ENCODE measurements at regions not wholly inside any gene's neighbourhood (a gene's known extent, or its start where the extent isn't known, plus 50 kb on each side); places are given as distances from the start of the nearest gene placed in this dataset.
"Not testable (repeated sequence)": the region's sequence is repeated elsewhere in the genome, so short reads cannot be mapped to it uniquely, and the experiment has no call there.

DNA sequence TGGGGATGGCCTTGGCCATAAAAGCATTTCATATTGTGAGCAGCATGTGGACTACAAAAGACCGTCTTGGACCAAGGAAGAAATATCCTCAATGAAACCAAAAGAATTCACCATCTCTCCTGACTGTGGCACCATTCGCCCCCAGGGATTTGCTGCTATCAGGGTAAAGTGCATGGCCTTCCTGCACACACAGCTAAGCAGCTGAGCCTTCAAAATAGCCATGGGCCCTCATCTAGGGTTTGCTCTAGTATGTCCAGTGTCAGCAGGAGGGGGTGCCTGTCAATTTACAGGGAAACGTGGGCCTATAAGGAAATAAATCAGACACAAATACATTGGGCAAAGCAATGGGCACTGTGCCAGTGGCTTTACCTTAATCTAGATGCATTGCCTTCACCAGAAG is 296.6 kb upstream of the NBPF12 start:
- DNase-seq (ENCODE audit: low read depth) = not testable (repeated sequence)

- DNase-seq (ENCODE audit: low read depth) = not testable (repeated sequence)
Observed at GRCh38 chr1:146640671-146641070, 297.5 kb upstream of the NBPF12 start.

- DNase-seq (ENCODE audit: low read depth) = not testable (repeated sequence)
Observed at GRCh38 chr1:146630302-146630701, 307.8 kb upstream of the NBPF12 start.

GRCh38 chr1:146618582-146618981 is 319.5 kb upstream of the NBPF12 start:
- DNase-seq (ENCODE audit: low read depth) = not testable (repeated sequence)

DNA sequence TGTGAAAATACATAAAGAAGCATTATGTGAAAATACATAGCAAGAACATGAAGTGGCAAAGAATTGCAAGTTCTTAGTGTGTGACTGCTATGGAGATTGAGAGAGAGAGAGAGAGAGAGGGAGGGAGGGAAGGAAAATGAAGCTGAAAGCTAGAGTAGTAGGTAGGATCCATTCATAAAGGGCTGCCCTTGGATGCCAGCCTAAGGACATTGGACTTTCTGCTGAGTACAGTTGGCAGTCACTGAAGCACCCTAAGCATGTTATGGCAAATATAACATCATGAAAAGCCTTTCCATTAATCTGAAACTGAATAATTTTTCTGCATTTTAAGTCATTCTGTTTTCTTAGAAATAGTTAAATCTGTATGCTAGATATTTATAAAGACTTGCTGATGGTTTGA is 333.4 kb upstream of the NBPF12 start:
- not testable (repeated sequence) for DNase-seq (ENCODE audit: low read depth)

GRCh38 chr1:146600720-146601307 is 337.3 kb upstream of the NBPF12 start:
- DNase-seq (ENCODE audit: low read depth) = not testable (repeated sequence)

DNA sequence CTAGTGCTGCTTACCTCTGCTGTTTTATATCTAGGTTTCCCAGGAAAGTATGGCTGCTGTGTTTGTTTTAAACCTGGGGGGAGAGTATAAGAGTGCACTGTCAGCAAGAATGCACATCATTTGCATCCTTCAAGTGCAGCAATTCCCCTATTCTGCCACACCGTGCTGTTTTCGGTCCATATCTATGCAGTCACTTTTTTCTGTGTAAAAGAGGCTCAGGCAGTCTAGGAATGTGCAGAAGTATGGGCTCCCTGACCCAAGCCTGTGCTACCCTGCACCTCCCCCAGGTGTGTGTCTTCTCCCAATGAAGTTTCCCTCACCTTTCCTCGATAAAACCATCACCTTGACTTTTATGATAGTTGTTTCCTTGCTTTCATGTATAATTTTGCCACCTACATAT is 338.2 kb upstream of the NBPF12 start:
- DNase-seq (ENCODE audit: low read depth) = not testable (repeated sequence)

DNA sequence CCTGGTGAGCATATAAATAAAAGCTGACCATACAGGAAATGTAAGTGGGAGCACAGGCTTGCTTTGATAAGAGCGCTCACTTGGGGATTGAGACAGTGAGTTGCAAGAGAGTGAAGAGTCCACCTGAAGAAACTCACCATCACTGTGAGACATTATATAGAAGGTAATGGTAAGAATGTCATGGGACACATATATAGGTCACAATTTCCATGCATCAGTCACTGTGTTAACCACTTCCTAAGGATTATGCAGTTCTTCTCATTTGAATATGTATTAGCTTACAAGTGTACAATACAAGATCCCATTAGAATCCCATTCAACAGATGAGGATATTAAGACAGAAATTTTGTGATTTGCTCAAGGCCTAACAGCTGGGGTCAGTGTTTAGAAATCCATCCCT is 352.4 kb upstream of the NOTCH2NLA start:
- DNase-seq (ENCODE audit: low read depth) = not testable (repeated sequence)

- DNase-seq (ENCODE audit: low read depth) = not testable (repeated sequence)
Observed at GRCh38 chr1:146567541-146567940, 338.7 kb upstream of the NOTCH2NLA start.

GRCh38 chr1:146558032-146558431 is 329.2 kb upstream of the NOTCH2NLA start:
- DNase-seq (ENCODE audit: low read depth) = not testable (repeated sequence)

- not testable (repeated sequence) for DNase-seq (ENCODE audit: low read depth)
Observed at GRCh38 chr1:146556405-146556804, 327.6 kb upstream of the NOTCH2NLA start.

DNA sequence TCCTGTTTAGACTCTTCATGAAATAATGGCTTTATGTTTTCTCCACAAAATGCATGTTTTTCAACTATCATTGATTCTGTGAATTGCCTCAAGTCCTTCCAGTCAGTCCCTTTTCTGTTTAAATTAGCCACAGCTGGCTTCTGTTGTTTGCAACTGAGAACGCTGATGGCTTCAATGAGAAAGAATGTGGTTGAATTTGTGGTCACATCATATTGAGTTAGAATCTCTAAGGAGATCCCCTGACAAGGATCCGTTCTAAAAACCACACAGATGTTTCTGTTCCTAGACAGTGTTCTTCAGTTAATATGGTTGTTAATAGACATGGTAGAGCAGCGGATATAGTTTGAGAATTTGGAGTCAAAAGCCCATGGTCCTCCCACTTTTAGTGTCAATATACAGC is 323.6 kb upstream of the NOTCH2NLA start:
- DNase-seq (ENCODE audit: low read depth) = not testable (repeated sequence)

DNA sequence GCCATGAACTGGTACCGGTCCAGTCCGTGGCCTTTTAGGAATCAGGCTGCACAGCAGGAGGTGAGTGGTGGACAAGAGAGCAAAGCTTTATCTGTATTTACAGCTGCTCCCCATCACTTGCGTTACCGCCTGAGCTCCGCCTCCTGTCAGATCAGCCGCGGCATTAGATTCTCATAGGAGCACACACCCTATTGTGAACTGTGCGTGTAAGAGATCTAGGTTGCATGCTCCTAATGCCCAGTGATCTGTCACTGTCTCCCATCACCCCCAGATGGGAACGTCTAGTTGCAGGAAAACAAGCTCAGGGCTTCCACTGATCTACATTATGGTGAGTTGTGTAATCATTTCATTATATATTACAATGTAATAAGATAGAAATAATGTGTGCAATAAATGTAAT is 319.9 kb upstream of the NOTCH2NLA start:
- not testable (repeated sequence) for DNase-seq (ENCODE audit: low read depth)

DNA sequence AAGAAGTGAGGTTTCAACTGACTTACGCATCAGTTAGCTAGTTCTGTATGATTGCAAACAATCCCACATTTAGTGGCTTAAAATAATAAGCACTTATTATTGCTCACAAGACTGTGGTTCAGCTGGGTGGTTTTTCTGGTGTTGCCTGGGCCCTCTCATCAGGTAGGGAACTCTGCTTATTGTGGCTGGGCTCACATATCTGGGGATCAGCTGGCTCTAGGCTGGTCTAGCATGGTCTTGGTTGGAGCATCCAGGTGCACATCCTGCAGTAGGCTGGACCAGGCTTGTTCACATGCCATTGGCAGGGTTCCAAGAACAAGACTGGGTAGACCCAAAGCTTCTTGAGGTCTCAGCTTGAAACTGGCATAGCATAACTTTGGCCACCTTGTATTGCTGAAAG is 317.4 kb upstream of the NOTCH2NLA start:
- not testable (repeated sequence) for DNase-seq (ENCODE audit: low read depth)

GRCh38 chr1:146537775-146538373 is 309.1 kb upstream of the NOTCH2NLA start:
- not testable (repeated sequence) for DNase-seq (ENCODE audit: low read depth)

DNA sequence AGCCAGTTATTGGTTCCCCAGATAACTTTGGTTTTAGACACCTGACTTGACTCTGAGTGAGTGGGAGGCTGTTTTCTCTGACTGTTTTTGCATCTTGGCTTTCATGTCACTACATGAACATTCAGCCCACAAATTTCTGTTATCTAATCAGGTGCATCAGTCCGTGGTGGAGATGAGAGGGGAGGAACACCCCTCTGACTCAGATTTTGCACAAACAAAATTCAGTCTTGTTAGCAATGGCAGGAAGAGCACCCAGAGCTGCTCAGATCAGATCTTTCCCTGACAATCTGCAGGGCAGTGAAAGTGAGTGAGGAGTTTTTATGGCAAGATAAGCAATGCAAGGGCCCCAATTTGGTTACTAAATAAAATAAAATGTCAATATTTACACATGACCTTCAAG is 307.2 kb upstream of the NOTCH2NLA start:
- DNase-seq (ENCODE audit: low read depth) = not testable (repeated sequence)

GRCh38 chr1:146535575-146535974 is 306.8 kb upstream of the NOTCH2NLA start:
- not testable (repeated sequence) for DNase-seq (ENCODE audit: low read depth)

GRCh38 chr1:146530958-146531357 is 302.1 kb upstream of the NOTCH2NLA start:
- DNase-seq (ENCODE audit: low read depth) = not testable (repeated sequence)

GRCh38 chr1:146522812-146523211 is 294.0 kb upstream of the NOTCH2NLA start:
- not testable (repeated sequence) for DNase-seq (ENCODE audit: low read depth)

GRCh38 chr1:146522345-146522744 is 293.5 kb upstream of the NOTCH2NLA start:
- DNase-seq (ENCODE audit: low read depth) = not testable (repeated sequence)

DNA sequence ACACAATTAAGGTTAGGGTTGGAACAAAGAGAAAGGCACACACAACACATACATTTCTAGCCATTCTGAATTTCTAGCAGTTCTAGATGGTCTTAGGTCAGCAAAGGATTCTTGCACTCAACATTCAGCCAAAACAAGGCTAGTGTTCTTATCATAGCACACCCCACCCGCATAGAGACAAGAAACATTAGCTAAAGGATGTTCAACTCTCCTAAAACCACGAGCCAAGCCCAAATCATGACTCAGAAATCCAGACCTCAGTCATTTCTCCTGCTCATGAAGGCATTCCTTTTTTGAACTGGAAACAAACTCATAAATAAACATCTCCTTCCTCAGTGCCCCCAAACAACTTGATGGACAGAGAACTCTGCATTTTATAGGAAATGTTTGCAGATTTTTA is 293.0 kb upstream of the NOTCH2NLA start:
- DNase-seq (ENCODE audit: low read depth) = not testable (repeated sequence)

- DNase-seq (ENCODE audit: low read depth) = not testable (repeated sequence)
Observed at GRCh38 chr1:146513754-146514153, 284.9 kb upstream of the NOTCH2NLA start.

GRCh38 chr1:146511047-146511777 is 282.4 kb upstream of the NOTCH2NLA start:
- DNase-seq (ENCODE audit: low read depth) = not testable (repeated sequence)
